A673 (cell line): ENCODE measurements at regions not wholly inside any gene's neighbourhood (a gene's known extent, or its start where the extent isn't known, plus 50 kb on each side); places are given as distances from the start of the nearest gene placed in this dataset.

Experiments used
- CTCF ChIP-seq: fragments of 300-800, 200-600 bp; sonication (generic); conservative IDR thresholded peaks from 2 replicates; pipeline ENCODE4 v1.5.1; 2017; ENCODE audit warnings: low read depth, mild to moderate bottlenecking, antibody characterized with exemption, low read length, moderate library complexity, mixed read lengths
- EZH2 ChIP-seq: fragments of 200-600 bp; sonication (generic); IDR thresholded peaks from 2 replicates; pipeline ENCODE4 v1.6.1; 2017; ENCODE audit warnings: borderline replicate concordance, low read depth, mild to moderate bottlenecking, mixed read lengths, antibody characterized with exemption, low read length; ENCODE audit not compliant: poor library complexity, severe bottlenecking

GRCh38 chr14:41355866-41356265, 250.8 kb upstream of the LRFN5 start:
- TF ChIP-seq EZH2 (no peak), CTCF (no peak)
